ENCODE measurements at regions not wholly inside any gene's neighbourhood (a gene's known extent, or its start where the extent isn't known, plus 50 kb on each side); places are given as distances from the start of the nearest gene placed in this dataset.

GRCh38 chr7:49669285-49669684, 104.2 kb upstream of the VWC2 start:
- Histone ChIP-seq H3K79me2 (ENCODE audit: insufficient read depth, low read length) (no peaks in the 10 kb centered on the region), H3K27me3 (ENCODE audit: insufficient read depth, low read length, poor library complexity, severe bottlenecking) (no peaks in the 10 kb centered on the region), H3K9me3 (ENCODE audit: insufficient read depth, low read depth, low read length) (no peaks in the 10 kb centered on the region), H3K36me3 (ENCODE audit: insufficient read depth, low read length) (no peaks in the 10 kb centered on the region), H4K20me1 (ENCODE audit: insufficient read depth, low read length, poor library complexity, severe bottlenecking) (no peaks in the 10 kb centered on the region), H3F3A (ENCODE audit: low read depth) (no peaks in the 10 kb centered on the region), H3K9me2 (replicated peaks; ENCODE audit: low read depth, low read length) (no peaks in the 10 kb centered on the region), H3K9ac (ENCODE audit: low read depth, low read length, poor library complexity, severe bottlenecking) (no peak overlapping the region), H3K4me3 (ENCODE audit: low read length, poor library complexity, severe bottlenecking) (no peak overlapping the region), H2AFZ (ENCODE audit: low read length) (no peak overlapping the region), H3K4me2 (ENCODE audit: low read depth, low read length, poor library complexity, severe bottlenecking) (no peak overlapping the region), H3K4me1 (ENCODE audit: insufficient read depth, low read length, poor library complexity, severe bottlenecking) (no peaks in the 10 kb centered on the region)
- TF ChIP-seq EZH2phosphoT487 (IDR thresholded peaks at IDR 0.05; ENCODE audit: borderline replicate concordance) (no peak), CTCF (conservative IDR thresholded peaks at IDR 0.05; ENCODE audit: low read length) (no peak)

- H2AFZ ChIP-seq (ENCODE audit: low read length) = no peak overlapping the region
- H3K79me2 ChIP-seq (ENCODE audit: insufficient read depth, low read length) = no peaks in the 10 kb centered on the region
- H3F3A ChIP-seq (ENCODE audit: low read depth) = no peaks in the 10 kb centered on the region
- no peak overlapping the region for H3K9ac ChIP-seq (ENCODE audit: low read depth, low read length, poor library complexity, severe bottlenecking)
- H3K27me3 ChIP-seq (ENCODE audit: insufficient read depth, low read length, poor library complexity, severe bottlenecking) = no peaks in the 10 kb centered on the region
- H3K36me3 ChIP-seq (ENCODE audit: insufficient read depth, low read length) = no peaks in the 10 kb centered on the region
- no peaks in the 10 kb centered on the region for H3K4me1 ChIP-seq (ENCODE audit: insufficient read depth, low read length, poor library complexity, severe bottlenecking)
- no peak overlapping the region for H3K4me3 ChIP-seq (ENCODE audit: low read length, poor library complexity, severe bottlenecking)
- H3K9me2 ChIP-seq (replicated peaks; ENCODE audit: low read depth, low read length) = no peaks in the 10 kb centered on the region
- H3K9me3 ChIP-seq (ENCODE audit: insufficient read depth, low read depth, low read length) = no peaks in the 10 kb centered on the region
- no peak overlapping the region for H3K4me2 ChIP-seq (ENCODE audit: low read depth, low read length, poor library complexity, severe bottlenecking)
- H4K20me1 ChIP-seq (ENCODE audit: insufficient read depth, low read length, poor library complexity, severe bottlenecking) = no peaks in the 10 kb centered on the region
- no peak for TF ChIP-seq CTCF (conservative IDR thresholded peaks at IDR 0.05; ENCODE audit: low read length)
- TF ChIP-seq EZH2phosphoT487 (IDR thresholded peaks at IDR 0.05; ENCODE audit: borderline replicate concordance) = no peak
Measured at GRCh38 chr7:49669692-49670260, 103.7 kb upstream of the VWC2 start.

- H3F3A ChIP-seq (ENCODE audit: low read depth) = no peaks in the 10 kb centered on the region
- TF ChIP-seq CTCF (conservative IDR thresholded peaks at IDR 0.05; ENCODE audit: low read length) = no peak
- no peak for TF ChIP-seq EZH2phosphoT487 (IDR thresholded peaks at IDR 0.05; ENCODE audit: borderline replicate concordance)
Measured at GRCh38 chr7:49670991-49671390, 102.4 kb upstream of the VWC2 start.

More at GRCh38 chr7:49670991-49671390, 102.4 kb upstream of the VWC2 start:
- Histone ChIP-seq H3K4me2 (ENCODE audit: low read depth, low read length, poor library complexity, severe bottlenecking) (no peak overlapping the region), H3K27me3 (ENCODE audit: insufficient read depth, low read length, poor library complexity, severe bottlenecking) (no peaks in the 10 kb centered on the region), H3K9ac (ENCODE audit: low read depth, low read length, poor library complexity, severe bottlenecking) (no peak overlapping the region), H3K79me2 (ENCODE audit: insufficient read depth, low read length) (no peaks in the 10 kb centered on the region), H4K20me1 (ENCODE audit: insufficient read depth, low read length, poor library complexity, severe bottlenecking) (no peaks in the 10 kb centered on the region), H3K9me3 (ENCODE audit: insufficient read depth, low read depth, low read length) (no peaks in the 10 kb centered on the region), H3K4me1 (ENCODE audit: insufficient read depth, low read length, poor library complexity, severe bottlenecking) (no peaks in the 10 kb centered on the region), H2AFZ (ENCODE audit: low read length) (no peak overlapping the region), H3K9me2 (replicated peaks; ENCODE audit: low read depth, low read length) (no peaks in the 10 kb centered on the region), H3K4me3 (ENCODE audit: low read length, poor library complexity, severe bottlenecking) (no peak overlapping the region), H3K36me3 (ENCODE audit: insufficient read depth, low read length) (no peaks in the 10 kb centered on the region)

Data from Loucy (cell line).